ENCODE measurements at regions not wholly inside any gene's neighbourhood (a gene's known extent, or its start where the extent isn't known, plus 50 kb on each side); places are given as distances from the start of the nearest gene placed in this dataset.

- Mint-ChIP-seq H3K36me3 (ENCODE audit: insufficient read depth, unreplicated experiment) (no peaks in the 10 kb centered on the region), H3K4me3 (ENCODE audit: unreplicated experiment) (no peak overlapping the region), H3K27ac (ENCODE audit: unreplicated experiment) (no peak overlapping the region), H3K9me3 (ENCODE audit: unreplicated experiment) (no peaks in the 10 kb centered on the region), H3K4me1 (ENCODE audit: low read depth, unreplicated experiment) (peaks cover 16% of the 10 kb centered on the region), H3K27me3 (ENCODE audit: insufficient read depth, unreplicated experiment) (no peaks in the 10 kb centered on the region)
- Histone ChIP-seq H3K9me3 (no peaks in the 10 kb centered on the region), H3K4me3 (ENCODE audit: low read depth, low read length) (no peak overlapping the region), H3K4me1 (peaks cover 25% of the 10 kb centered on the region), H3K27me3 (replicated peaks; ENCODE audit: control insufficient read depth, insufficient read depth, low read length) (no peaks in the 10 kb centered on the region), H3K36me3 (ENCODE audit: control insufficient read depth, insufficient read depth, low read length) (no peaks in the 10 kb centered on the region)
- intact Hi-C loops (cut with micrococcal nuclease; ENCODE audit: unreplicated experiment), result no loop called here
- ChIA-PET POLR2A (no interaction called here), CTCF (no interaction called here)
- no peak for TF ChIP-seq CTCF (IDR thresholded peaks at IDR 0.05; ENCODE audit: insufficient read depth in 1 of 2, low read depth in 1 of 2, low read length in 1 of 2, severe bottlenecking in 1 of 2, unreplicated experiment in 1 of 2)
- DNase-seq, result no peak
- BruUV-seq (replicated peaks), result no TSS peak
Measured at GRCh38 chr5:78701795-78702410, 53.3 kb upstream of the LHFPL2 start.

GRCh38 chr5:78699552-78700153 lies 51.1 kb upstream of the LHFPL2 start:
- peak; percentile 60 to 82 for DNase-seq
- Histone ChIP-seq H3K4me3 (ENCODE audit: low read depth, low read length) (no peak overlapping the region), H3K9me3 (peaks cover 11% of the 10 kb centered on the region; the same call in 1 of the 2 replicates), H3K4me1 (peaks cover 30% of the 10 kb centered on the region), H3K27me3 (replicated peaks; ENCODE audit: control insufficient read depth, insufficient read depth, low read length) (no peaks in the 10 kb centered on the region), H3K36me3 (ENCODE audit: control insufficient read depth, insufficient read depth, low read length) (no peaks in the 10 kb centered on the region)
- peaks cover 6% of the 10 kb centered on the region for H3K9me3 Mint-ChIP-seq (ENCODE audit: unreplicated experiment)
- H3K27me3 Mint-ChIP-seq (ENCODE audit: insufficient read depth, unreplicated experiment), result no peaks in the 10 kb centered on the region
- peaks cover 16% of the 10 kb centered on the region for H3K4me1 Mint-ChIP-seq (ENCODE audit: low read depth, unreplicated experiment)
- H3K27ac Mint-ChIP-seq (ENCODE audit: unreplicated experiment), result peak overlapping the region; percentile 93
- ChIA-PET CTCF (no interaction called here), POLR2A (interaction anchor here (0.6 to 0.8 kb wide), 2 partner anchors 22 to 28 kb away, joined by 3 to 4 read pairs; no protein-coding TSS in a partner anchor)
- intact Hi-C loops (cut with micrococcal nuclease; ENCODE audit: unreplicated experiment), result no loop called here
- no peaks in the 10 kb centered on the region for H3K36me3 Mint-ChIP-seq (ENCODE audit: insufficient read depth, unreplicated experiment)
- TF ChIP-seq CTCF (IDR thresholded peaks at IDR 0.05; ENCODE audit: insufficient read depth in 1 of 2, low read depth in 1 of 2, low read length in 1 of 2, severe bottlenecking in 1 of 2, unreplicated experiment in 1 of 2), result no peak
- H3K4me3 Mint-ChIP-seq (ENCODE audit: unreplicated experiment), result peak overlapping the region; percentile 59
- BruUV-seq (replicated peaks), result no TSS peak

GRCh38 chr5:78698191-78698791 lies 49.7 kb upstream of the LHFPL2 start:
- TF ChIP-seq CTCF (IDR thresholded peaks at IDR 0.05; ENCODE audit: insufficient read depth in 1 of 2, low read depth in 1 of 2, low read length in 1 of 2, severe bottlenecking in 1 of 2, unreplicated experiment in 1 of 2), result no peak

More at GRCh38 chr5:78698191-78698791, 49.7 kb upstream of the LHFPL2 start:
- intact Hi-C loops (cut with micrococcal nuclease; ENCODE audit: unreplicated experiment), result no loop called here
- Mint-ChIP-seq H3K4me1 (ENCODE audit: low read depth, unreplicated experiment) (peaks cover 16% of the 10 kb centered on the region), H3K9me3 (ENCODE audit: unreplicated experiment) (peaks cover 14% of the 10 kb centered on the region), H3K27ac (ENCODE audit: unreplicated experiment) (no peak overlapping the region), H3K4me3 (ENCODE audit: unreplicated experiment) (no peak overlapping the region), H3K27me3 (ENCODE audit: insufficient read depth, unreplicated experiment) (no peaks in the 10 kb centered on the region), H3K36me3 (ENCODE audit: insufficient read depth, unreplicated experiment) (no peaks in the 10 kb centered on the region)
- no peaks in the 10 kb centered on the region for H3K27me3 ChIP-seq (replicated peaks; ENCODE audit: control insufficient read depth, insufficient read depth, low read length)
- no peaks in the 10 kb centered on the region for H3K36me3 ChIP-seq (ENCODE audit: control insufficient read depth, insufficient read depth, low read length)
- ChIA-PET CTCF (interaction anchor here (0.6 kb wide), 1 partner anchor 436 kb away, joined by 3 read pairs; no protein-coding TSS in a partner anchor), POLR2A (interaction anchor here (0.5 kb wide), 1 partner anchor 10 kb away, joined by 10 read pairs; no protein-coding TSS in a partner anchor)
- H3K4me3 ChIP-seq (ENCODE audit: low read depth, low read length), result no peak overlapping the region
- H3K4me1 ChIP-seq, result peaks cover 30% of the 10 kb centered on the region
- BruUV-seq (replicated peaks), result no TSS peak
- no peak for DNase-seq
- H3K9me3 ChIP-seq, result peaks cover 11% of the 10 kb centered on the region; the same call in 1 of the 2 replicates
